NT2/D1 (cell line): ENCODE measurements at regions not wholly inside any gene's neighbourhood (a gene's known extent, or its start where the extent isn't known, plus 50 kb on each side); places are given as distances from the start of the nearest gene placed in this dataset.

Source experiments
- DNase-seq: peaks from one replicate; pipeline ENCODE4 v3.0.0-alpha.2; 2011; ENCODE audit warnings: low read depth, low spot score
- H3K27me3 ChIP-seq: 2 replicates; pipeline ENCODE4 v1.6.0; 2011; ENCODE audit warnings: mild to moderate bottlenecking; ENCODE audit not compliant: insufficient read length, insufficient read depth
- H3K36me3 ChIP-seq: 2 replicates; pipeline ENCODE4 v1.6.1; 2011; ENCODE audit warnings: mild to moderate bottlenecking, low read length, mixed read lengths; ENCODE audit not compliant: insufficient read depth, insufficient read length
- H3K4me1 ChIP-seq: 2 replicates; pipeline ENCODE4 v1.5.1; 2011; ENCODE audit not compliant: insufficient read depth, insufficient read length
- H3K4me3 ChIP-seq: 2 replicates; pipeline ENCODE4 v1.5.1; 2011; ENCODE audit warnings: low read depth; ENCODE audit not compliant: insufficient read length
- H3K9ac ChIP-seq: 2 replicates; pipeline ENCODE4 v1.6.0; 2011; ENCODE audit warnings: low read depth; ENCODE audit not compliant: insufficient read length
- H3K9me3 ChIP-seq: 2 replicates; pipeline ENCODE4 v1.5.1; 2011; ENCODE audit warnings: mild to moderate bottlenecking, low read length; ENCODE audit not compliant: insufficient read depth
- SUZ12 ChIP-seq: IDR thresholded peaks from 2 replicates; pipeline ENCODE4 v1.6.1; 2011; ENCODE audit not compliant: insufficient read length, insufficient read depth; ENCODE audit errors: extremely low read depth
- YY1 ChIP-seq: IDR thresholded peaks from 2 replicates; pipeline ENCODE4 v1.6.1; 2011; ENCODE audit not compliant: insufficient read length, insufficient read depth
- ZNF274 ChIP-seq: IDR thresholded peaks from 2 replicates; pipeline ENCODE4 v1.6.1; 2011; ENCODE audit warnings: mild to moderate bottlenecking, low read depth, low read length

DNA sequence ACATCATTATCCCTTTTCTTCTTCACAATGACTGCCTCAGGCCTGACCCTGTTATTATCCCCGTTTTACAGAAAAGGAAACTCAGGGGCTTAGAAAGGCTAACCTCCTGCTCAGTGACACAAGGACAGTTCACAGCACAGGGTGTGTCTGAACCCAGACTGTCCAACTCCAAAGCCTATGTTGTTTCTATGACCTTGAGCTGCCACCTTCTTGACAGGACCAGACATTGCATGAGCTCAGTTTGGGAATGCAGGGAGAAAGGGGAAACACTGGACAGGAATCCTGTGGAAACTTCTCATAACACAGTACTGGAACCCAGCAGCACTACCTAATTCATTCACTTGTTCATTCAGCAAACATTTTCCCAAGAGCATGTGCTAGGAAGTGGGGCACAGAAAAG lies 472.8 kb downstream of the CDK5RAP2 start:
- DNase-seq = no peak
- Histone ChIP-seq H3K27me3 (no peaks in the 10 kb centered on the region), H3K9ac (no peak overlapping the region), H3K4me3 (no peak overlapping the region), H3K36me3 (no peaks in the 10 kb centered on the region), H3K4me1 (no peaks in the 10 kb centered on the region), H3K9me3 (no peaks in the 10 kb centered on the region)
- TF ChIP-seq YY1 = no peak
- TF ChIP-seq ZNF274 = no peak
- no peak for TF ChIP-seq SUZ12

DNA sequence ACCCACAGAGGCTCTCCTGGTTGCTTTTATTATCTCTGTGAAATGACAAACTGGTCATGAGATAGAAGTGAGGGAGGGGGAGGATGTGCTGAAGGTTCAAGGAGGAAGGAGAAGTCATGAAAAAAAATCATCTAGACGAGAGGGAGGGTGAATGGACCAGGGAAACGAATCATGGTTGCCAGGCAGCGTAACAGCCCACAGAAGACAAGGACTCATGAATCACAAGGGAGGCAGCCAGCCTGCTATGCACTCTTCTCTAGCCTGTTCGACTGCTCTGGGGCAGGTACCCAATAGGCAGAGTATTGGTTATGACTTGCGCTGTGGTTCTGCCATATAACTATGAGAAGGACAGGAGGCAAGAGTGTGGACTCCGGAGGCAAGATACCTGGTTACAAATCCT lies 475.2 kb downstream of the CDK5RAP2 start:
- Histone ChIP-seq H3K4me3 (no peak overlapping the region), H3K36me3 (no peaks in the 10 kb centered on the region), H3K4me1 (no peaks in the 10 kb centered on the region), H3K27me3 (no peaks in the 10 kb centered on the region), H3K9me3 (no peaks in the 10 kb centered on the region), H3K9ac (no peak overlapping the region)
- no peak for TF ChIP-seq ZNF274
- no peak for TF ChIP-seq YY1
- no peak for TF ChIP-seq SUZ12
- DNase-seq = no peak

DNA sequence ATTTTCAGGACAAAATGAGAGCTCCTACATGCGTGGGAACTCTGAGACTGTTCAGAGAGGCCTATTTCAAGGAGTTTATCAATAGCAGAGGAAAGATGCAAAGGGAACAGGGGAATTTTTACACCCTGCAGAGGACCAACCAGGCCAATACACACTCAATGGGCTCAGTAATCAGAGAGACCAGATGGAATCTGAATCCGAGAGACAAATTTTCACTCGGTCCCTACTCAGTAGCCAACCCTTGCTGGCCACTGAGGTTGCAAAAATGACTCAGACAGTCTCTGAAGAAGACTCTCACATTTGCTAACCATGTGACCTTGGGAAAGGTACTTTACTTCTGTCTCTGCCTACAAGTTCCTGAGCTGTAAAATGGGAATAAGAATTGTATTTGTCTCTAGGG lies 479.4 kb downstream of the CDK5RAP2 start:
- TF ChIP-seq SUZ12 (no peak), ZNF274 (no peak), YY1 (no peak)
- no peaks in the 10 kb centered on the region for H3K27me3 ChIP-seq
- H3K9ac ChIP-seq = no peak overlapping the region
- no peaks in the 10 kb centered on the region for H3K36me3 ChIP-seq
- no peak for DNase-seq
- H3K4me3 ChIP-seq = no peak overlapping the region
- no peaks in the 10 kb centered on the region for H3K4me1 ChIP-seq
- no peaks in the 10 kb centered on the region for H3K9me3 ChIP-seq

DNA sequence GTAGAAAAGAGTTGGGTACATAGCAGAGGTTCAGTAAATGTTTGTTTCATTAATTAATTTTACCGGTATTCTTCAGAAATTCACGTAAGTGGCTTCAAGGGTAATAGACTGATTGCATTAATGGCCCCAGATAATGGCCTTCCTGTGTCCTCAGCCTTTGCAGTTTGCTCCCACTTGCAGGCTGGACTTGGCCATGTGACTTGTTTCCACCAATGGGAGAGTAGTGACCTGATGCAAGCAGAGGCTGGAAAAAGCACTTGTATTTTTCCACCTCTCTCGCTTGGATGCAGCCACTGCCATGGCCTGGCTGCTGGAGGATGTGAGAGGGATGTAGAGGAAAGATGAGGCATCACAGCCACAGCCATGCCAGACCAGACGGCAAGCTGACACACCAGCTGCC lies 480.9 kb downstream of the CDK5RAP2 start:
- no peaks in the 10 kb centered on the region for H3K4me1 ChIP-seq
- H3K9ac ChIP-seq = no peak overlapping the region
- H3K4me3 ChIP-seq = no peak overlapping the region
- H3K36me3 ChIP-seq = no peaks in the 10 kb centered on the region
- H3K27me3 ChIP-seq = no peaks in the 10 kb centered on the region
- TF ChIP-seq YY1 (no peak), ZNF274 (no peak), SUZ12 (no peak)
- no peaks in the 10 kb centered on the region for H3K9me3 ChIP-seq
- no peak for DNase-seq

DNA sequence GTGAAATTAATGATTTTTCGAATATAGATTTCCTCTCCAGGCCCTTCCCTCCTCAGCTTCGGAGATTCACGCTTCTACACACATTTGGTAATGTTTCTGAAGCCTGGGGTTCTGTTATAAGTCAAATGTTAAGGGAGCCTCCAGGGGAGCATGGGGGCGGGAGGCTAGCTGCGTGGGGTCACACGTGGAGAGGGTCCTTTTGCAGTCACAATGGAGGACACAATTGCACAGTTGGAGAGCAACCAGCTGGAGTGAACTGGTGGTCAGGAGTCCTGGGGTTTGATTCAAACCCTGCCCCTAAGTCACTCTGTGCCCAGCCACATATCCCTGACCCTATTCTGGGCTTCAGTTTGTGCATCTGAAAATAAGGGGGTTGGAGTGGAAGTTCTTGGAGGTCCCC lies 481.4 kb downstream of the CDK5RAP2 start:
- DNase-seq = no peak
- TF ChIP-seq ZNF274 (no peak), SUZ12 (no peak), YY1 (no peak)
- no peaks in the 10 kb centered on the region for H3K27me3 ChIP-seq
- no peaks in the 10 kb centered on the region for H3K36me3 ChIP-seq
- no peak overlapping the region for H3K4me3 ChIP-seq
- no peaks in the 10 kb centered on the region for H3K9me3 ChIP-seq
- H3K4me1 ChIP-seq = no peaks in the 10 kb centered on the region
- no peak overlapping the region for H3K9ac ChIP-seq

DNA sequence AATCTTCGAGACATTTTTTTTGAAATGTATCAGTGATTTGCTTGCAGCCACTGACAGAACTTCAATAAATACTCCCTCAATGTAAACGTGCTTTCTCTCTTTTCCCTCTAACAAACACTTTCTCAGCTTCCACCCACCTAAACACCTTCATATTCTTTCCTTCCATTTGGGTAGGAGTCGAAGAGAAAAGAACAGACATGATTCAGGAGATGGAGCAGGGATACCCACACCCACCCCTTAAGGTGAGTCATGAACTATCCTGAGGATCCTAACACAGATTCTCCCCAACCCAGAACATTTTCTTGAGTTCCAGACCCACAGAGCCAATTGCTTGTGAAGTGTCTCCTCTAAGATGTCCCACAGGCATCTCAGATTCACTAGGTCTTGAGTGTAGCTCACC lies 488.8 kb downstream of the CDK5RAP2 start:
- no peak for DNase-seq
- H3K4me1 ChIP-seq = no peaks in the 10 kb centered on the region
- peaks cover 4% of the 10 kb centered on the region; the same call in 1 of the 2 replicates for H3K9me3 ChIP-seq
- H3K27me3 ChIP-seq = peaks cover 11% of the 10 kb centered on the region
- no peaks in the 10 kb centered on the region for H3K36me3 ChIP-seq
- no peak overlapping the region for H3K9ac ChIP-seq
- H3K4me3 ChIP-seq = no peak overlapping the region
- TF ChIP-seq YY1 = no peak
- no peak for TF ChIP-seq SUZ12
- TF ChIP-seq ZNF274 = no peak

DNA sequence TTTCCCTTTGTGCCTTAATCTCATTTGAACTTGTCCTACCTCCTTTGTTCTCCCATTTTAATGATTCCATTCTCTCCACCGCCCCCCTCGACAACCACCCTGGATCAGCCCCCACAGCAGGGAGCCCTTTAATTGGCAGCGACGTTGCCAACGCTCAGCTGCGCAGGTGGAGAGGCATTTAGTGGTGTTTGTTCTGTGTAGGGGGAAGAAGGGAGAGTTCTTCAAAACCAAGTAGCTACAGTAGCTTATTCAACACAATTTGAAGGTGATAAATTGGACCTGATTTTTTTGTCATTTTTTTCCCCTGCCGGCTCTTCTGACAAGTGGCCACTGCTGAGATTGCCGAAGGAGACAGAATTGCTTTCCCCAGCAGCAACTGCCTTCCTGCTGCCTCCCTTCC lies 499.1 kb downstream of the CDK5RAP2 start:
- peak overlapping the region; percentile 43 for H3K9ac ChIP-seq
- H3K27me3 ChIP-seq = peaks cover 40% of the 10 kb centered on the region
- H3K9me3 ChIP-seq = peaks cover 20% of the 10 kb centered on the region
- peaks cover 16% of the 10 kb centered on the region for H3K4me1 ChIP-seq
- no peaks in the 10 kb centered on the region for H3K36me3 ChIP-seq
- H3K4me3 ChIP-seq = no peak overlapping the region
- TF ChIP-seq SUZ12 (no peak), ZNF274 (no peak), YY1 (no peak)
- no peak for DNase-seq

DNA sequence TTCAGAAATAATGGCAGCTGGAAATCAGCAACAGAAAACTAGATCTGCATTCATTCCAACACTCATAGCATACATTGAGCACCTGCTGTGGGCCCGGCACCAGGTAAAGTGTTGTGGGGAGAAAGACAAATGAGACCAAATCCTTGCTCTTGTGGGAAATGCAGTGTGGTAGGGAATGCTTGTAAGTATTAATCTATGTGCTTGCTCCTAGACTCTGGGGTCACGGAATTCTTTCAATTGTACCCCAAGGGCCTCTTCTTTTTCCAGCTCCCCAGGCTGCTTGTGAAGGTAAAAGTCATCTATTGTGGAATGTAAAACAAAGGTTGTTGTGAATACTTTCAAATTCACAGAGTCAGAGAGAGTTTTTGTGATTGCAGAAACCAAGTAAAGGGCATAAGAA lies 501.9 kb downstream of the CDK5RAP2 start:
- peak; percentile 51 for DNase-seq
- no peaks in the 10 kb centered on the region for H3K36me3 ChIP-seq
- H3K9me3 ChIP-seq = no peaks in the 10 kb centered on the region
- no peak overlapping the region for H3K9ac ChIP-seq
- TF ChIP-seq ZNF274 (no peak), YY1 (no peak), SUZ12 (no peak)
- peaks cover 8% of the 10 kb centered on the region for H3K4me1 ChIP-seq
- no peak overlapping the region for H3K4me3 ChIP-seq
- peaks cover 33% of the 10 kb centered on the region for H3K27me3 ChIP-seq
